Astrocyte (in vitro differentiated cells and primary cell): ENCODE measurements at regions not wholly inside any gene's neighbourhood (a gene's known extent, or its start where the extent isn't known, plus 50 kb on each side); places are given as distances from the start of the nearest gene placed in this dataset.

ENCODE experiments used
- DNase-seq: peaks from one replicate; pipeline ENCODE4 v3.0.0-alpha.2; 2010; ENCODE audit warnings: low read depth
- FAIRE-seq: peaks from 2 replicates; lab custom pipeline; 2011; peaks lifted over from hg19 to GRCh38; lab: Jason Lieb, UNC
- H2AFZ ChIP-seq: 2 replicates; pipeline ENCODE4 v1.6.0; 2012; ENCODE audit warnings: low read depth, low read length, inconsistent platforms
- H3K27ac ChIP-seq: 2 replicates; pipeline ENCODE4 v1.5.1; 2011; ENCODE audit warnings: low read depth, low read length, inconsistent platforms
- H3K27me3 ChIP-seq: 2 replicates; pipeline ENCODE4 v1.6.0; 2011; ENCODE audit warnings: low read length, inconsistent platforms; ENCODE audit not compliant: insufficient read depth
- H3K36me3 ChIP-seq: 2 replicates; pipeline ENCODE4 v1.5.1; 2011; ENCODE audit warnings: low read length, inconsistent platforms; ENCODE audit not compliant: insufficient read depth
- H3K4me1 ChIP-seq: 2 replicates; pipeline ENCODE4 v1.5.1; 2011; ENCODE audit warnings: low read length, inconsistent platforms; ENCODE audit not compliant: insufficient read depth
- H3K4me2 ChIP-seq: 2 replicates; pipeline ENCODE4 v1.6.0; 2012; ENCODE audit warnings: low read length, inconsistent platforms
- H3K4me3 ChIP-seq: 2 replicates; pipeline ENCODE4 v1.5.1; 2011; ENCODE audit warnings: low read depth, mild to moderate bottlenecking, low read length, inconsistent platforms; ENCODE audit not compliant: insufficient read depth
- H3K79me2 ChIP-seq: 2 replicates; pipeline ENCODE4 v1.6.0; 2012; ENCODE audit warnings: mild to moderate bottlenecking, low read length, inconsistent platforms; ENCODE audit not compliant: insufficient read depth
- H3K9ac ChIP-seq: 2 replicates; pipeline ENCODE4 v1.6.0; 2012; ENCODE audit warnings: mild to moderate bottlenecking, low read length, inconsistent platforms
- H3K9me3 ChIP-seq: 2 replicates; pipeline ENCODE4 v1.5.1; 2012; ENCODE audit warnings: low read depth, mild to moderate bottlenecking, low read length, inconsistent platforms; ENCODE audit not compliant: insufficient read depth
- H4K20me1 ChIP-seq: 2 replicates; pipeline ENCODE4 v1.6.0; 2012; ENCODE audit warnings: low read length, inconsistent platforms; ENCODE audit not compliant: insufficient read depth
- H3K27ac Mint-ChIP-seq: one replicate; pipeline ENCODE4 v1.8.0; 2021; ENCODE audit warnings: mild to moderate bottlenecking, mixed read lengths; ENCODE audit not compliant: unreplicated experiment
- H3K27me3 Mint-ChIP-seq: one replicate; pipeline ENCODE4 v1.8.0; 2021; ENCODE audit warnings: low read depth, mixed read lengths; ENCODE audit not compliant: unreplicated experiment
- H3K36me3 Mint-ChIP-seq: one replicate; pipeline ENCODE4 v1.8.0; 2021; ENCODE audit warnings: low read depth, mixed read lengths; ENCODE audit not compliant: unreplicated experiment
- H3K4me1 Mint-ChIP-seq: one replicate; pipeline ENCODE4 v1.8.0; 2021; ENCODE audit warnings: low read depth, mixed read lengths; ENCODE audit not compliant: unreplicated experiment
- H3K4me3 Mint-ChIP-seq: one replicate; pipeline ENCODE4 v1.8.0; 2021; ENCODE audit warnings: mild to moderate bottlenecking, moderate library complexity, mixed read lengths; ENCODE audit not compliant: unreplicated experiment
- H3K9me3 Mint-ChIP-seq: one replicate; pipeline ENCODE4 v1.8.0; 2021; ENCODE audit warnings: mild to moderate bottlenecking, mixed read lengths; ENCODE audit not compliant: unreplicated experiment
- EZH2 ChIP-seq: IDR thresholded peaks from 2 replicates; pipeline ENCODE4 v1.6.1; 2012; ENCODE audit warnings: mild to moderate bottlenecking, low read length, inconsistent platforms; ENCODE audit not compliant: insufficient read depth
- TF ChIP-seq, protein P1 (sequence below): IDR thresholded peaks from 2 replicates; pipeline ENCODE4 v1.5.1; 2011; ENCODE audit warnings: low read depth, mild to moderate bottlenecking, inconsistent platforms, low read length, moderate library complexity; ENCODE audit not compliant: insufficient read depth

DNA sequence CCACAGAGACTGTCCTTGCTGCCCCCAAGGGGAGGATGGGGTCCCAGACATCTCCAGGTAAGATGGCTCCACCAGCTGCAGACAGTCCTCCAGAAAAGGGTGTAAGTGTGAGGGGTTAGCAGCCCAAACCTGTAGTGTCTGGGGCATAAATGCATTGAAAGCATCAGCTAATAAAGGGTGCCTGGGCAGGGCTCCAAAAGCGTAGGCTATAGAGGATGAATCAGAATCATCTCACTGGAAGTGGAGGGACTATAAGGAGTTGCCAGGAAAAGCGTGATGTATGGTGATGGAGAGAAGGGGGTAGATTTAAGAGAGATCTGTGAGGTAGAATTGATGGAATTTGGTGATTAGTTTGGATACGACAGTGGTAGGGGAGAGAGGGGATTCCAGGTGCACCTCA, 79.9 kb upstream of the ONECUT1 start:
- no peak overlapping the region for H3K4me2 ChIP-seq

DNA sequence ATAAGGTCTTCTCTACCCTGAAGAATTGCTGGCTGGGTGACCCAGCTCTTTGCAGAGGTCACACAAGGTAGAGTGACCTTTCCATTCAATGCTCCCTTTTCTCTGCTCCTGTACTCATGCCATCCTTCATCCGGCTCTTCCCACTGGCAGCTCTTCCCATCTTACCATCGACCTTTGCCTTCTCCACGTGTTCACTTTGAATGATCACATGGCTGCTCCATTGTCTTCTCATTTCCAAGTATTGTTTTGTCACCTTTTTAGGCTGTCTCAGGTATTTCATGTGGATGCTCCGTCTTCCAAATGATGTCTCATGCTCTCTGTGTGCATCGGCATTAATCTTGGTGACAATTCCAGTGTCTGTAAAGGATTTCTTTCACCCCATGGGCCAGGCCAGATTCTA, 76.6 kb upstream of the ONECUT1 start:
- no peak for FAIRE-seq
- H3K27me3 Mint-ChIP-seq, result peaks cover 11% of the 10 kb centered on the region
- Histone ChIP-seq H3K4me1 (no peaks in the 10 kb centered on the region), H2AFZ (no peak overlapping the region), H3K9me3 (no peaks in the 10 kb centered on the region), H3K4me2 (no peak overlapping the region), H3K36me3 (no peaks in the 10 kb centered on the region), H3K27ac (no peak overlapping the region), H3K79me2 (no peaks in the 10 kb centered on the region), H3K27me3 (no peaks in the 10 kb centered on the region), H3K4me3 (no peak overlapping the region), H3K9ac (no peak overlapping the region), H4K20me1 (no peaks in the 10 kb centered on the region)
- no peak overlapping the region for H3K27ac Mint-ChIP-seq
- no peaks in the 10 kb centered on the region for H3K4me1 Mint-ChIP-seq
- H3K9me3 Mint-ChIP-seq, result no peaks in the 10 kb centered on the region
- TF ChIP-seq, protein P1, sequence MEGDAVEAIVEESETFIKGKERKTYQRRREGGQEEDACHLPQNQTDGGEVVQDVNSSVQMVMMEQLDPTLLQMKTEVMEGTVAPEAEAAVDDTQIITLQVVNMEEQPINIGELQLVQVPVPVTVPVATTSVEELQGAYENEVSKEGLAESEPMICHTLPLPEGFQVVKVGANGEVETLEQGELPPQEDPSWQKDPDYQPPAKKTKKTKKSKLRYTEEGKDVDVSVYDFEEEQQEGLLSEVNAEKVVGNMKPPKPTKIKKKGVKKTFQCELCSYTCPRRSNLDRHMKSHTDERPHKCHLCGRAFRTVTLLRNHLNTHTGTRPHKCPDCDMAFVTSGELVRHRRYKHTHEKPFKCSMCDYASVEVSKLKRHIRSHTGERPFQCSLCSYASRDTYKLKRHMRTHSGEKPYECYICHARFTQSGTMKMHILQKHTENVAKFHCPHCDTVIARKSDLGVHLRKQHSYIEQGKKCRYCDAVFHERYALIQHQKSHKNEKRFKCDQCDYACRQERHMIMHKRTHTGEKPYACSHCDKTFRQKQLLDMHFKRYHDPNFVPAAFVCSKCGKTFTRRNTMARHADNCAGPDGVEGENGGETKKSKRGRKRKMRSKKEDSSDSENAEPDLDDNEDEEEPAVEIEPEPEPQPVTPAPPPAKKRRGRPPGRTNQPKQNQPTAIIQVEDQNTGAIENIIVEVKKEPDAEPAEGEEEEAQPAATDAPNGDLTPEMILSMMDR, result no peak
- no peak for TF ChIP-seq EZH2
- DNase-seq, result no peak
- no peaks in the 10 kb centered on the region for H3K36me3 Mint-ChIP-seq
- no peak overlapping the region for H3K4me3 Mint-ChIP-seq

More for the DNA sequence above, 79.9 kb upstream of the ONECUT1 start:
- H2AFZ ChIP-seq, result no peak overlapping the region
- H3K9me3 ChIP-seq, result no peaks in the 10 kb centered on the region
- no peak overlapping the region for H3K27ac ChIP-seq
- no peak overlapping the region for H3K4me3 ChIP-seq
- H3K36me3 ChIP-seq, result no peaks in the 10 kb centered on the region
- no peaks in the 10 kb centered on the region for H3K27me3 ChIP-seq
- Mint-ChIP-seq H3K4me1 (no peaks in the 10 kb centered on the region), H3K9me3 (no peaks in the 10 kb centered on the region), H3K27me3 (peaks cover 24% of the 10 kb centered on the region), H3K36me3 (no peaks in the 10 kb centered on the region), H3K4me3 (no peak overlapping the region), H3K27ac (no peak overlapping the region)
- H3K9ac ChIP-seq, result no peak overlapping the region
- no peaks in the 10 kb centered on the region for H3K4me1 ChIP-seq
- no peaks in the 10 kb centered on the region for H4K20me1 ChIP-seq
- no peak for DNase-seq
- H3K79me2 ChIP-seq, result no peaks in the 10 kb centered on the region
- TF ChIP-seq, protein P1, result no peak
- no peak for TF ChIP-seq EZH2
- no peak for FAIRE-seq

DNA sequence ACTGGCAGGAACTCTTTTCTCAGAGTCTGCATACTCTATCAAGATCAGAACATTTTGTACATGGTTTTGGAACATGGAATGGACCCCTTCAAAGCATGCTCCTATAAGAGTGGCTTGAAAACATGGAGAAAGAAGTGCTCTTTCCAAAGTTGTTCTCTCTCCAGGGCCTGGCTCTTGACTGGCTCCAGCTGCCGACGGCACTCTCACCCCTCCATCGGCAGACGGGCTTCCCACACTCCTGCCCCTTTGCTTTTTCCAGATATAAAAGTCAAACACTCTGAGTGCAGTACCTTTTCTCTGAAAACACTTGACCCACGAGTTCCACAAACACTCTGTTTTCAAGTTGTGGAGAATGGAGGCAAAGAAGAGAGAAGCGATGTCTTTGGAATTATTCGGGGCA, 72.5 kb upstream of the ONECUT1 start:
- Histone ChIP-seq H3K27me3 (no peaks in the 10 kb centered on the region), H3K4me1 (peaks cover 1% of the 10 kb centered on the region), H3K4me3 (no peak overlapping the region), H3K4me2 (no peak overlapping the region), H3K36me3 (no peaks in the 10 kb centered on the region), H3K79me2 (no peaks in the 10 kb centered on the region), H4K20me1 (no peaks in the 10 kb centered on the region), H2AFZ (no peak overlapping the region), H3K27ac (no peak overlapping the region), H3K9me3 (no peaks in the 10 kb centered on the region), H3K9ac (no peak overlapping the region)
- Mint-ChIP-seq H3K9me3 (no peaks in the 10 kb centered on the region), H3K27ac (no peak overlapping the region), H3K36me3 (no peaks in the 10 kb centered on the region), H3K4me3 (no peak overlapping the region), H3K4me1 (no peaks in the 10 kb centered on the region), H3K27me3 (peaks cover 5% of the 10 kb centered on the region)
- FAIRE-seq (no peak), DNase-seq (no peak)
- TF ChIP-seq, protein P1, result no peak
- TF ChIP-seq EZH2, result no peak
